ENCODE measurements at regions not wholly inside any gene's neighbourhood (a gene's known extent, or its start where the extent isn't known, plus 50 kb on each side); places are given as distances from the start of the nearest gene placed in this dataset.

DNA sequence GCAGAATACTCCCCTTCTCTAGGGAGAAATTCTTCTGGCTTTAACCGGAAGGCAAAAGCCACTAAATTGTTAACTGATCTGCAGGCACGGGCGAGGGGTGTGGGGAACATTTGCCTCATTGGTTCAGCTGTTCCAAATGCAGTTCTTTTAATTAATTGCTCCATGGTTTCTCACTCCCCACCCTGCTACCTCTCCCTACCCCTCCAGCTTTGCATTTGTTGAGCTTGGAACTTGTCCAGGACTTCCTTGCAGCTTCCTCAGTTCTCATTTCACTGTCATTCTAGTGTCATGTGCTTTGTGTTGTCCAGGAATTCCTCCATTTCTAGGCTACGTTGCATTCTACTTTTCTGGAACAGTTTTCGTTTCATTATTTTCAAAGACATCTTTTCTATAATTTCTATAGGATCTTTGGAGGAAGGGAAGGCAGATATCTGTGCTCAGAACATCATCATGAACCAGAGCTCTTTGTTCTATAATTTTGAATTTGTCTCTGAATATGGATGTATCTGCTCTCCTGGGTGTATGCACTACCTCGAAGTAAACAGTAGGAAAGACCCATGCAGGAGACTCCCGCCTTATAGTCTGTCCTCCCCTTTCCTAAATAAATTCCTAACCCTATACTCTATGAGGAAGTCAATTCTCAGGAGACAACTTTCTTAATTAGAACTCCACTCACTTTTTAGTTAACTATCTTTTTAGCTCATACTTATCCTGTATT, 132.4 kb upstream of the LMO4 start:
- DNase-seq = no peak

DNA sequence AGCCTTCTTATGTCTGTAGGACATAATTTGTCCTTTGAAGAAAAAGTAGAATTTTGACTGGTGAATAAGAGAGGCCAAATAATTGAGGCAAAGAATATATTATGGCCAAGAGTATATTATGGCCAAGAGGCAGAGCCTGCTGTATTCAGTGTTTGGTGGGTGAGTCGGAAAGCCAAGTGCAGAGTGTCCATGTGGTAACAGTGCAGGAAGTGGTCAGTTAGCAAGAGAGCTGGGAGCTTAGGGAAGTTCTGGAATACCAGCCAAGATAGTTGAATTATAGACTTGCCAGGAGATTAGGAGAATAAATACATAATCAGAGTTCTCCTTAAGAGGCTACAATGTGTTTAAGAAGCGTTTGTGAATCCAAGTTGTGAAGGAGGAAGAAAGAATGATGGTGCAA, 131.5 kb upstream of the LMO4 start:
- DNase-seq = no peak

DNA sequence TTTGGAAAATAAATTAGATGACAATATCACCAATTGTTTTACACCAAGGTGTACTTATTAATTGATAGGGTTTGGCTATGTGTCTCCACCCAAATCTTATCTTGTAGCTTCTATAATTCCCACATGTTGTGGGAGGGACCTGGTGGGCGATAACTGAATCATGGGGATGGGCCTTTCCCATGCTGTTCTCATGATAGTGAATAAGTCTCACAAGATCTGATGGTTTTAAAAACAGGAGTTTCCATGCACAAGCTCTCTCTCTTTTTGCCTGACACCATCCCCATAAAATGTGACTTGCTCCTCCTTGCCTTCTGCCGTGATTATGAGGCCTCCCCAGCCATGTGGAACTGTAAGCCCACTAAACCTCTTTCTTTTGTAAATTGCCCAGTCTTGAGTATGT, 131.0 kb upstream of the LMO4 start:
- DNase-seq = no peak

DNA sequence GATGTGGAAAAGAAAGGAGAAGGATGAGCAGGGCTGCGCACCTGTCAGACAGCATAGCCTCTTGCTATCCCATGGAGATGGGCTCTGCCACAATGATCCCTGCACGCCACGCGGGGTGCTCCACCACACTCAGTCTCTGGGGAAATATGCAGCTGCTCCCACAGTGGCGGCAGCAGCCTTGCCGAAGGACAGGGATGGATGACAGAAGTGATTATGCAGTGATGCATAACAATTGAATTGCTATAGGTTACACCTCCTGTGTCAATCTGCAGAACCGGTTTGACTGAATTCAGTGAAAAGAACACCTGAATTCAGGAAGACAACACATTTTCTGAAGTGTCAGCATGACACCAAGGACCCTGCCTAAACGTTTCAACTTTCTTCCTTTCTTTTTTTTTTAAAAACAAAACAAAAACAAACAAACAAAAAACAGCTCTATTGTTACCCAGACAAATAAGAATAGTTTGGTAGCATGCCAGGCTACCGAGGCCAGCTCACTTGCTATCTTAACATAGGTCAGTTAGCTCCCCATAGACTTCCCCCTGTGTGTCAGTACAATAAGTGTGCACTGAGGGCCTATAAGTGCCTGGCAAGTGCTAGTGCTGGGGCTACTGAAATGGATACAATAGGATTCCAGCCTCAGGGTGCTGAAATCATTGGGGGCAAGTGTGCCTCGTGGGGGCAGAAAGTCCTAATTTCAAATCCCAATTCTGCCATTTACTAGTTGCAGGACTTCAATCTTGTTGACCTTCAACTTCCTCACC, 127.6 kb upstream of the LMO4 start:
- no peak for DNase-seq

DNA sequence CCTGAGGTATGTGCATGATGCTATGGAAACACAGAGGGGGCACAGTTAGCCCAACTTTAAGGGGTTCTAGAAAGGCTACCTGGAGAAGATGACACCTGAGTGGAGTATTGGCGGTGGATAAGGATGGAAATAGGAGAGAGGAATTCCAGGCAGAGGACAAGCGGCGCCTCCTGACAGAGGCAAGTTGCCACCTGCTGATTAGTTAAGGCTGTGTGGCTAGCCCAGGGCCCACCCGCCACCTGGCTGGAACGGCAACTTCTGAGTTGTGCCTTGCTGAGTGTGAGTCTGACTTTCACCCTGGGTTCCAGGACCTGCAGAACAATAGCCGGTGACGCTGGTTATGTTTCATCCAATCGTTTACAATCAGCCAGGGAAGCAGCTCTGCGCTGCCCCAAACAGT, 126.9 kb upstream of the LMO4 start:
- no peak for DNase-seq

DNA sequence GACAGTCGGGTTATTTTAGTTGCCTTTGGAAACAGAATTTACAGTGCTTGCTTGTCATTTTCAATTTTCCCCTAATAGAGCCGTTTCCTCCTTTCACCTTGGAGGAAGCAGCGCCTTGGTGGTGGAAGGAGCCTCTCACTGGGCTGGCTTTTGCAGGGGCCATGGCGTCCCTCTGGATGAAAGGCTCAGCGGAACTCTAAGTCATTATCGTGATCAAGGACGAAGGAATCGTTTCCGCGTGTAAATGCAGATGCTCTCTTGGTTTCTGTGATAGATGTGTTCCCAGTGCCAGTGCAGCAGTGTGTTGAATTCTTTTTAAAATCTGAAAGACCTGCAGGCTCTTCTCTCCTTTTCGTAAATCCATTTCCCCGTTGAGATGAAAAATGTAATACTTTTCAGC, 126.2 kb upstream of the LMO4 start:
- no peak for DNase-seq

DNA sequence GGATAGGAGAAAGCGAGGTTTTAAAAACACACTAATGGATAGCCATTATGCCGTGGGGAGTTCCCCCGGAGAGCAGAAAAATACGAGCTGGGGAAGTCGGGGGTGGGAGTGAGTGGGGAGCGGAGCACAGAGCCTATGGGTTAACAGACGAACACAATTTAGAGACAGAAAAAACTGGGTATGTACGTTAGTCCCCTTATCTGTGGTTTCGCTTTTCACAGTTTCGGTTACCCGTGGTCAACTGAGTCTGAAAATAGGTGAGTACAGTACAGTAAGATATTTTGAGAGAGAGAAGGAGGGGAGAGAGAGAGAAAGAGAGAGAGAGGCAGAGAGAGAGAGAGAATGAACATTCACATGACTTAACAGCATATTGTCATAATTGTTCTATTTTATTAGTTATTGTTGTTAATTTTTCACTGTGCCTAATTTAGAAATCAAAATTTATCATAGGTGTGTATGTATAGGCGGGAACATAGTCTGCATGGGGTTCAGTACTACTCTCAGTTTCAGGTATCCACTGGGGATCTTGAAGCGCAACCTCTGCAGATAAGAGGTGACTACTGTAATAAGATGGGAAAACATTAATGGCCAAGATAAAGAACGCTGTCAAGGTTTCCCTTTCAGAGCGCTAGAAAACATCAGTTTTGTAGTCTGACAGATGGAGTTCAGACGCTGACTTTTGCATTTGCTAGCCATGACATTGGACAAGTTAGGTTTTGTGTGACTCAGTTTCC, 125.6 kb upstream of the LMO4 start:
- DNase-seq = no peak

DNA sequence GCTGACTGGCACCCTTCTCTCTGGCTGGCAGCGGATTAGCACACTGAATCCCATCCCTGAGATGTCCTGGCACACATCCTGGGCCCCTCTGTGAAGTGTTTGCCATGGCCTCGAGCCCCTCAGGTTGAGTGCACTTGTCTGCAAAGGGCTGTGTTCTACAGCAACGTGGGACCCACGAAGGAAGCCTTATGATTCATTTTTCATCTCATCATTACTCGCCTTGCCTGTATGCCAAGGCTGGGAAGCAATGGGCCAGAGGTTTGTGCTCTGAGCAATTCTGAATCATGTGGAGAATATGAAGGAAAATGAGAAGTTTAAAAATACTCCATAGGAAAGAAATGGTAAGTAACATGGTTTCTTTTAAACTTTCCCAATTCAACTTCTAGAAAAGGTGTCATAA, 124.8 kb upstream of the LMO4 start:
- DNase-seq = no peak

DNA sequence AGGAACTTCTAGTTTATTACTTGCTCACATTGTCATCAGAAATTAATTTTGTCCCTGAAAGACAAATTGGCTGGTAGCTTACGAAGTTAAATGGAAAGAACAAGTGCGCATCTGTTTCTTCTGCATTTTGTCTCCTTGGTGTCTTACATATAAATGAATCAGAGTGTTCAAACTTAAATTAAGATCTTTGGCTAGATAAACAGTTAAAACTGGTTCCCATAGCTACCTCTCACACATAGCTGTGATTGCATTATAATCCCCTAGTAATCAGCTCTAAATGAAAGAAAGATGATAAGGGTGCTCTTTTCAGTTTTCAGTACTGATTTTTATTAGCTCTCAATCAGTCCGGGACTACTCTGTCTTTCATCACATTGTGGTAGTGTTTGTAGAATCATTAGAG, 124.2 kb upstream of the LMO4 start:
- DNase-seq = no peak

DNA sequence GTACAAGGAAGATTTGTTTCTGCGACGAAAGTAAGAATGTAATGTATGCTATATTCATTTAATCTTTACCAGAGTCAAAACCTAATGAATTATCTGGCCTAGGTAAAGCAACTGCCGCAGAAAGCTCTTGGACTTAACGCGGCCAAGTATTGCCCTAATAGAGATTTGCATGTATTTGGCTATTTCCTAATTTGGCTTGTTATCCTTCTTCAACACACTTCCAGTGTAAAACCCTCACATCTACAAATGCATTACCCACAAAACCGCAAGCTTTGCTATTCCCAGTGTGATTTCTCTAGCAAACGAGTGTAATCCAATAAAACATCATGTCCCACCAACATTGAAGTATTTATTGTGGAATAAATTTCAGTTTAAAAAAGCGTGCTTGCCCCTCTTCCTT, 123.8 kb upstream of the LMO4 start:
- no peak for DNase-seq

DNA sequence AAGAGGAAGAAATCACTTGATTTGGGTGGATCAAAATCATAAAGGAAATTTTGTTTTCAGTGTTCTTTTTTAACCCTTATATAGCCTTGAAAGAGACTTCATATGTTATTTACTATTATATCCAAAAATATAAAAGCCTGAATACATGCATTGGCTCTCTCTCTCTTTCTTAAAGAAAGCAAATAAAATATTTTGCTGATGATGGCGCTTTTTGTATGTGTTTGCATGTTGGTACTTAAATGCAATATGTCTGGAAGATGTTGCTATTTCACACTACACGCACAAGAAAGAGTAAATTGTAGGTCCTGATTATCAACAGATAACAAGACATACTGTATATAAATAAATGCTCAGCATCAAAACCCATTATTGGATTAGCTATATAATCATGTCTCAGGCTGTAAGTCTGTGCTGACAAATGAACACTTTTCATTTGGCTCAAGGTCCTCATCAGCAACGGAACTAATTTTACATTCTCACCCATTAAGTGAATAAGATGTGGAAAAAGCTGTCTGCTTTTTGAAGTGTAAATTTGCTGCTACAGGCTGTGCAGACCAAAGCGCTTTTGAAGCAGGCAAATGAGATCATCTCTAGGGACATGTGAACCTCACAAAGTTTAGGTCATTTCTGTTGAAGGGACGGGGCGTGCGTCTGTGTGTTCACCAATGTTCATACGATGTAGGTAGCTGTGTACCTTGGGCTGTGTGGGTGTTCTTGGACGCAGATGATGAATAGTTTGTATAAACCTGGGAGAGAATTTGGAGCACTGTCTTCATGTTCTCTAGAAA, 122.4 kb upstream of the LMO4 start:
- no peak for DNase-seq

DNA sequence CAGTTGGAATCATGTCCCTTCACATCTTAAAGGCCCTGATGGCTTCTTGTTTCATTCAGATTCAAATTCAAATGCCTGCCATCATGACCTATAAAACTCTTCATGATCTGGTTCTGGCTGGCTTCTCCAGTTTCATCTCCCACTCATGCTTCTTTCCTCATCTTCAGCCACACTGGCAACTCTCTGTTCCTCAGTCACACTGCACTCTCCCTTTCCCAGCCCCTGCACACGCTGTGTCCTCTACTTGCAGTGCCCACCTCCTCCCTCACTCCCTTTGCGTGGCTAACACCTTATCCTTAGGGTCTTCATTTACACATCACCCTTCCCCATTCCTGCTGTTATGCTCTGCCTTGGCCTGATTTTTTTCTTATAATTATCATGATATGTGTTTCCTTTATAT, 120.6 kb upstream of the LMO4 start:
- DNase-seq = no peak

DNA sequence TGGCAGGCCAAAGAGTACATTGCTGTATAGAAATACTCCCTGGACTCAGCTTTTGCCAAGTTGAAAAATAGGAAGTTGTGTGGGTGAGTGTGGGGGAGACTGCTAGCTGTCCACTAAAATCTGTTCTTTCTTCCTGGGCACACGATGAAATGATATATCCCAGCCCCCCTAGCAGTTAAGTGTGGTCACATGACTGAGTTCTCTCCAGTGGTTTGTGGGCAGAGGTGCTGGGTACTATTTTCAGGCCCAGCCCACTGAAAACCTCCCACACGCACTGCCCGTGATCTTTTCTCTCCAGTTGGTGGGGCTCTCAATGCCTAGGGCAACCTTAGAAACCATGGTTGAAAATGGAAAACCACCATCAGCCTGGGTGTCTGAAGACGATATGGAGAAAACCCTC, 119.7 kb upstream of the LMO4 start:
- DNase-seq = no peak

DNA sequence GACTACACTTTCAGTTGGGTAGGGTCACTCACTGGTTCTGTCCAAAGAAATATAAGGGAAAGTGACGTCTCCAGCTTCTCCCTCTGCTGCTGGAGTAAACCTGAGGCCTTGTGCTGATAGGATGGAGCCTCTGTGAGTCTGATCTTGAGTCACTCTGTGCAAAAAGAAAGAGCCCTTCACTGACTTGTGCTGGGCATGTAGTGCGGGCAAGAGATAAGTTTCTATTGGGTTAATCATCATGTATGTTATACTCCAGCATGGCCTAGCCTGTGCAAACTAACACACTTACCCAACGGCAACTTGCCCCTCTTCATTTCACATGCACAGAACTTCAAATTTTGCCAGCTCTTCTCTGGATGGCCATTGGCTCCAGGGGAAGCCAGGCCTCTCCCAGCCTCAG, 118.5 kb upstream of the LMO4 start:
- DNase-seq = no peak

DNA sequence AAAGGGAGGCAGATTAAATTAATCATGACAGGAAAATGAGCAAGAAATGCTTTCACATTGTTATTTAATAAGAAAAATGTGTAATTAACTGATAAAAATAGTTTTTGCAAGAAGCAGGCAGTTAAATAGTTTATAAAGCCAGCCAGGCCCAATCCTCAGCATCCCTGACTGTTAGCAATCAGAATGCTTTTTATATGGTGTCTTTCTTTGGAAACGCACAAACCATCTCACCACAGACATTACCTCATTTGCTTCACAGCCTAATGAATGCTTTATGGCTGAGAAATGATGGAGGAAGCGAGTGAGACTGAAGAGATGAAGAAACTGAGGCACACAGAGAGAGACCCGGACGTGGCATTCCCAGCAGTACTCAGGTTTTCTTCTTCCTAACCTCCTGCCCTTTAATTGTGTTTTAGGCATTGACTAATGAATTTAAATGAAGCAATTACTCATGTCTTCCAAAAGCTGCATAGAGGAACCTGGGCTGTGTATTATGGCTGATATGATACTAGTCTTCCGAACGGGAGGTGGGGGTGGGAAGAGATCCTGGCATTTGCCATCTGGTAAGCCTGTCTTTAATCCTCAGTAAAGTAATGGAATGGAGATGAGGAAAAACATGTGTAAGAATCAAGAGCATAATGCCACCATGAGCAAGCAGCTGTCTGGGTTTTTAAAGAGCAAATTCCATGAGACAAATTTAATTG, 116.1 kb upstream of the LMO4 start:
- DNase-seq = no peak

DNA sequence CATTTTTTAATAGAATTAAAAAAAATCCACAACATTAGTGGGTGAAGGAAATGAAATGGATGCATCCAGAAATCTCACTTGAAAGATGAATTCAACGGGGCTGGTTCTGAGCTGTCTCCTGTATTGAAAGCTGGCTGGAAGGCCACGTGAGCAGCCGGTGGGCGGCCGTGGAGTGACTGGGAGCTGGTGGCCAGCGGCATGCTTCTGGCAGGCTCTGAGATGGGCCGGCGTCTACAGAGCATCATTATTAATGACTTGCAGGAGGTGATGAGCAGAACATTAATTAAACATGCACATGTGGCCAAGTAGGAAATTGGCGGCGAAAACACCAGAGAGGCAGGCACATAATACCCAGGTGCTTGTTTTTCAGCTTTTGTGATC, 115.6 kb upstream of the LMO4 start:
- no peak for DNase-seq

DNA sequence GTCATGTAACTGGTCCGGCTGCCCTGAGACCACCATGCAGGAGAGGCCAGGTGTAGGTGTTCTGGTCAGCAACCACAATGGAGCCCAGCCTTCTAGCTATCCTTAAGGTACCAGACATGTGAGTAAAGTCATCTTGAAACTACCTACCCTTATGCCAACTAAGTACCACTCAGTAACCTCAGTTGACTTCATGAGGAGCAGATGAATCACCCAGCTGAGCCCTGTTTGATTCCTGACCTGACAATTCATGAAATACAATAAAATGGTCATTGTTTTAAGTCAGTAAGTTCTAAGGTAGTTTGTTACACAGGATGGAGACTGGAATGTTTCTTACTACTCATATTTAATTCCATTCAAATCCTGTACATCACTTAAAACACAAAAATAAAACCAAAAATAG, 113.1 kb upstream of the LMO4 start:
- DNase-seq = no peak

DNA sequence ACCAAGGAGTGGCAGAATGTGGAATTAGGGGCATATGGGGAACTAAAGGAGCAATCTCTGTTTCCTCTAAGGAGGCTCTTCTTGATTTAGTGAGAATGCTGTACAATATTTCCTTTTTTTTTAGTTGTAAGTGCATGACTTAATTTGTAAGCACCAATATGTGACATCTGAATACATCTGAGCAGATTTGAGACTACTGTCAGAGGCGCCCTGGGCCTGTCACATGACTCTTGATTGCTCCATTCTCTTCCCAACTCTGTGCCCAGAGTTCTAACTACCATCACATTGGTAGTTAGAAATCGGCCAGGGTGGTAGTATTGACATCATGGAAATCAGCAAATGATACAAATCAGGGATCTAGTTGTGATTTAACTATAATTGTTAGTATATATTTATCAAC, 110.1 kb upstream of the LMO4 start:
- DNase-seq = no peak

DNA sequence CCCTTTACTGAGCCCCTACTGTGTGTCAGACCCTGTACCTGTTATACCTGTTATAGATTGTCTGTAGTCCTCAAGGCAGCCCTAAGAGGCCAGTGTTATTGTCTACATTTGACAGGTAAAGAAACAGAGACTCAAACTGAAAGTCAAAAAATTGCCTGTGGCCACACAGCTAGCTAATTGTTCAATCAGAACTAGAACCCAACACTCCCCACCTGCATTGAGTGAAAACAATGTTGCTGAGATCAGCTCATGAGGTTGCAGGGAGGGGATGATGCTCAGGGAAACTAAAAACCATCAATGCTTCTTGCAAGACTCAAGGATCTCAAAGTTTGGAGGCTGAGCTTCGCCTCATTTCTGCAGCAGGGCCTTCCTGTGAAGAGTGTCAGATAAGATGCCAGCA, 109.5 kb upstream of the LMO4 start:
- no peak for DNase-seq

DNA sequence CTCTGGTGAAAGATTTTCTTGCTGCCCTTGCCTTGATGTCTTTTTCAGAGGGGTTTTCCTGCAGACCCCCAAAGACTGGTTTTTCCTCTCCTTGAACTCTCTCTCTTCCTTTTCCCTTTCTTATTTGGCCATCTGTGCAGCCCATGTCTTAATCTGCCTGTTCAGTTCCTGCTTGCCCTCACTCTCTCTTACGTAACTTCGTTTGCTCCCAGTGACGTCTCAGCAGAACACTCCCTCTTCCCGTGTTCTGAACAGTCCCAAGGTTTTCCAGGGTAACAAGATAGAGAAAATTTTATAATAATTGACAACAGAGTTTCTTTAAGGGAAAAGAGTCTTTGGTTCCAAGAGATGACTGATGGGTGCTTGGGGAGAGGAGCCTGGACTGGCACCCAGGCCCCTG, 109.1 kb upstream of the LMO4 start:
- no peak for DNase-seq

DNA sequence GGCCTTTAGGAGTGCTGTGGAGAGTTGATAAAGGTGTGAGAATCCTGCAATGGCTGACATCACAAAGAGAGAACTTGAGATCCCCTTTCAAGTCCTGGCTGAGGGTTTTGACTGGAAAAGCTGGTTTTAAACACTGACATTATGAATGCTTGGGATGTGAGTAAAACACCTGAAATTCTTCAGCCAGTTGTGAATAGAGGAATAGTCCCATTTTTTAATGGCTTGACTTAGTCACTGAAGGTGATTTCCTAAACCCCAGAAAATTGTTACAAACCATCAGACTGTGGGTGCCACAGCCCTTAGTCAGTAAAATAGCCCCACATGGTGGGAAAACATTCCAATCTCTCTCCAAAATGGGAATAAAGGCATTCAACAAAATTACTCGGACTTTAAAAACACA, 107.7 kb upstream of the LMO4 start:
- DNase-seq = no peak

DNA sequence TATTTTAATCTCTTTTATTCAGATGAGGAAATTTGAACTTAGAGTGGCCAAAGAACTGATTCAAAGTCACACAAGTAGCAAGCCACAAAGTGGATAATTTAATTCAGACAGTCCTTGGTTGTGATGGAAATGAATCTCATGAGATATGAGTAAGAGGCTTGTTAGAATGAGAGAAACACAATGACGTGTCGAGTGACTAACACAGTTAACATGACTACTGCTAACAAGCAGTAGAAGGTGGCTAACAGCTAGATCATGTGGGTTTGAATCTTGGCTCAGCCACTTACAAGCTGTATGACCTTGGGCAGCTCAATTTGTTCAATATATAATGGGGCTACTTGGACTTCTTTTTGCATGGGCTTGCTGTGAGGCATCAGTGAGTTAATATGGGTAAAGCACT, 104.5 kb upstream of the LMO4 start:
- no peak for DNase-seq

DNA sequence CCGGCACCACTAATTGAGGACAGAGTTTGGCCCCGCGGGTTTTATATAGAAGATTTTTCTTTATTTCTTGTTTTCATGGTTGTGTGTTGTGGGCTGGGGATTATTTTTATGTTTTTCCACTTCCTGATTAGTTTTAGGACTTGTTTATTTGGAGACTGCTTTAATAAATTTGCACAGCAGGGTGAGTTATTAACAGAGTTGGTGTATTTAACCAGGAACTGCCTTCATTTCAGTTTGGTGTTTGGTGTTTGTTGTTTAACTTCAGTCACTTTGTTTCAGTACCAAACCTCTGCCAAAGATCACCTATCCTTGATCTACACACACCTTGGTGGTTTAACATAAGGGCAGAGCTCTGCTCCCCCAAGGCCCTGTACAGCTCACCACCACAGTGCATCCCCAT, 103.5 kb upstream of the LMO4 start:
- no peak for DNase-seq
